Ureter (tissue), 1 donor: ENCODE measurements at regions not wholly inside any gene's neighbourhood (a gene's known extent, or its start where the extent isn't known, plus 50 kb on each side); places are given as distances from the start of the nearest gene placed in this dataset.

ENCODE experiments used
- DNase-seq: peaks from one replicate; pipeline ENCODE4 v3.0.0-alpha.2; 2020; ENCODE audit warnings: low spot score
- donor health status: DM: yes; HTN: yes; CAD: no.

GRCh38 chr15:61481886-61482285, 252.8 kb upstream of the RORA start:
- no peak for DNase-seq

- no peak for DNase-seq
These were observed 251.8 kb upstream of the RORA start for GRCh38 chr15:61480863-61481262.

- DNase-seq, result no peak
These were observed 251.2 kb upstream of the RORA start for GRCh38 chr15:61480295-61480694.

GRCh38 chr15:61479613-61480012, 250.5 kb upstream of the RORA start:
- no peak for DNase-seq

- no peak for DNase-seq
These were observed 247.6 kb upstream of the RORA start for GRCh38 chr15:61476741-61477140.

- DNase-seq, result no peak
These were observed 245.7 kb upstream of the RORA start for GRCh38 chr15:61474796-61475195.

- no peak for DNase-seq
These were observed 238.7 kb upstream of the RORA start for GRCh38 chr15:61467823-61468222.

GRCh38 chr15:61459785-61460707, 230.9 kb upstream of the RORA start:
- no peak for DNase-seq

GRCh38 chr15:61457050-61457733, 228.1 kb upstream of the RORA start:
- DNase-seq, result no peak

GRCh38 chr15:61449186-61449702, 220.1 kb upstream of the RORA start:
- DNase-seq, result no peak

- no peak for DNase-seq
These were observed 218.9 kb upstream of the RORA start for GRCh38 chr15:61447981-61448380.

GRCh38 chr15:61444585-61444984, 215.5 kb upstream of the RORA start:
- DNase-seq, result no peak

- no peak for DNase-seq
These were observed 213.7 kb upstream of the RORA start for GRCh38 chr15:61442821-61443220.

- DNase-seq, result no peak
These were observed 212.8 kb upstream of the RORA start for GRCh38 chr15:61441891-61442290.

GRCh38 chr15:61426466-61426865, 197.4 kb upstream of the RORA start:
- DNase-seq, result no peak

GRCh38 chr15:61425934-61426333, 196.8 kb upstream of the RORA start:
- DNase-seq, result no peak

- DNase-seq, result no peak
These were observed 193.7 kb upstream of the RORA start for GRCh38 chr15:61422773-61423172.

GRCh38 chr15:61421938-61422337, 192.8 kb upstream of the RORA start:
- DNase-seq, result no peak

- no peak for DNase-seq
These were observed 192.4 kb upstream of the RORA start for GRCh38 chr15:61421470-61421869.

- DNase-seq, result no peak
These were observed 191.4 kb upstream of the RORA start for GRCh38 chr15:61420546-61420945.

GRCh38 chr15:61415617-61416120, 186.6 kb upstream of the RORA start:
- no peak for DNase-seq

GRCh38 chr15:61411902-61412510, 182.9 kb upstream of the RORA start:
- no peak for DNase-seq
